Suprapubic skin (tissue), 4 donors: ENCODE measurements at regions not wholly inside any gene's neighbourhood (a gene's known extent, or its start where the extent isn't known, plus 50 kb on each side); places are given as distances from the start of the nearest gene placed in this dataset.
"Not testable (repeated sequence)": the region's sequence is repeated elsewhere in the genome, so short reads cannot be mapped to it uniquely, and the experiment has no call there.

Experiments used
- DNase-seq, 2 donors: peaks; one replicate each; pipeline ENCODE4 v3.0.0-alpha.2; 2019; ENCODE audit warnings: low spot score in 2 of 2
- H3K27ac ChIP-seq: fragments of 200-600 bp; sonication (generic); one replicate; pipeline ENCODE4 v1.5.1; 2019
- H3K27me3 ChIP-seq: fragments of 200-600 bp; sonication (generic); one replicate; pipeline ENCODE4 v1.5.1; 2019
- H3K36me3 ChIP-seq: fragments of 200-600 bp; sonication (generic); one replicate; pipeline ENCODE4 v1.5.1; 2019
- H3K4me1 ChIP-seq: fragments of 200-600 bp; sonication (generic); one replicate; pipeline ENCODE4 v1.5.1; 2019
- H3K4me3 ChIP-seq: fragments of 200-600 bp; sonication (generic); one replicate; pipeline ENCODE4 v1.5.1; 2019; ENCODE audit warnings: mild to moderate bottlenecking
- H3K9me3 ChIP-seq: fragments of 200-600 bp; sonication (generic); one replicate; pipeline ENCODE4 v1.5.1; 2019
- CTCF ChIP-seq, 2 donors: fragments of 200-600 bp in 1 of 2; fragments of 450-650 bp in 1 of 2; sonication (generic) in 1 of 2; IDR thresholded peaks; one replicate each; pipeline ENCODE4 v1.5.1; 2016 to 2019; ENCODE audit warnings: antibody characterized with exemption in 2 of 2, mild to moderate bottlenecking in 1 of 2, moderate library complexity in 1 of 2
- EP300 ChIP-seq: sonication (generic); formaldehyde crosslinking; IDR thresholded peaks from one replicate; pipeline ENCODE4 v1.6.1; 2017; ENCODE audit warnings: antibody characterized with exemption
- POLR2A ChIP-seq, 2 donors: fragments of 450-650 bp; IDR thresholded peaks; one replicate each; pipeline ENCODE4 v1.6.1; 2017; ENCODE audit warnings: antibody characterized with exemption in 2 of 2, mild to moderate bottlenecking in 2 of 2, moderate library complexity in 2 of 2
- POLR2AphosphoS5 ChIP-seq, 3 donors: sonication (generic); formaldehyde crosslinking; IDR thresholded peaks; one replicate each; pipeline ENCODE4 v1.6.1; 2017; ENCODE audit warnings: antibody characterized with exemption in 3 of 3
- WGBS: methylation state at CpG from one replicate; pipeline ENCODE4 v1.1.5; 2018; 5-methylcytosine and 5-hydroxymethylcytosine counted together

GRCh38 chr5:159802661-159803060, 113.6 kb upstream of the ADRA1B start:
- Histone ChIP-seq H3K4me3 (no peak overlapping the region), H3K4me1 (no peaks in the 10 kb centered on the region), H3K27ac (no peak overlapping the region), H3K27me3 (no peaks in the 10 kb centered on the region), H3K36me3 (no peaks in the 10 kb centered on the region), H3K9me3 (no peaks in the 10 kb centered on the region)
- 52% methylated on average over 1 of the region's 1 CpG for WGBS
- no peak for TF ChIP-seq POLR2A (IDR thresholded peaks at IDR 0.05)
- no peak for TF ChIP-seq EP300
- TF ChIP-seq POLR2AphosphoS5 (IDR thresholded peaks at IDR 0.05) = no peak
- TF ChIP-seq CTCF (IDR thresholded peaks at IDR 0.05) = no peak
- no peak for DNase-seq

- TF ChIP-seq EP300 (no peak), CTCF (IDR thresholded peaks at IDR 0.05) (no peak), POLR2AphosphoS5 (IDR thresholded peaks at IDR 0.05) (no peak), POLR2A (IDR thresholded peaks at IDR 0.05) (no peak)
- Histone ChIP-seq H3K4me1 (no peaks in the 10 kb centered on the region), H3K27me3 (no peaks in the 10 kb centered on the region), H3K4me3 (no peak overlapping the region), H3K36me3 (no peaks in the 10 kb centered on the region), H3K9me3 (no peaks in the 10 kb centered on the region), H3K27ac (no peak overlapping the region)
- 93% methylated on average over 1 of the region's 1 CpG for WGBS
- no peak for DNase-seq
These were observed 112.2 kb upstream of the ADRA1B start for GRCh38 chr5:159804121-159804520.

- H3K36me3 ChIP-seq = no peaks in the 10 kb centered on the region
- H3K27ac ChIP-seq = no peak overlapping the region
- H3K9me3 ChIP-seq = no peaks in the 10 kb centered on the region
- DNase-seq = peak in 1 of 2 donors; percentile 71
- no peaks in the 10 kb centered on the region for H3K4me1 ChIP-seq
- 29% methylated on average over 2 of the region's 2 CpGs for WGBS
- no peak overlapping the region for H3K4me3 ChIP-seq
- H3K27me3 ChIP-seq = no peaks in the 10 kb centered on the region
- TF ChIP-seq CTCF (IDR thresholded peaks at IDR 0.05) (no peak), POLR2A (IDR thresholded peaks at IDR 0.05) (no peak), POLR2AphosphoS5 (IDR thresholded peaks at IDR 0.05) (no peak)
These were observed 111.3 kb upstream of the ADRA1B start for GRCh38 chr5:159805021-159805420.

GRCh38 chr5:159807135-159807534, 109.1 kb upstream of the ADRA1B start:
- not testable (repeated sequence) for DNase-seq, H3K9me3 ChIP-seq, H3K4me1 ChIP-seq, H3K27me3 ChIP-seq, H3K36me3 ChIP-seq, H3K27ac ChIP-seq, H3K4me3 ChIP-seq
- WGBS = 84% methylated on average over 3 of the region's 3 CpGs

- 75% methylated on average over 2 of the region's 2 CpGs for WGBS
- H3K36me3 ChIP-seq = no peaks in the 10 kb centered on the region
- H3K27ac ChIP-seq = no peak overlapping the region
- DNase-seq = no peak
- H3K27me3 ChIP-seq = no peaks in the 10 kb centered on the region
- TF ChIP-seq CTCF (IDR thresholded peaks at IDR 0.05) (no peak), EP300 (no peak), POLR2A (IDR thresholded peaks at IDR 0.05) (no peak), POLR2AphosphoS5 (IDR thresholded peaks at IDR 0.05) (no peak)
- no peak overlapping the region for H3K4me3 ChIP-seq
- H3K4me1 ChIP-seq = no peaks in the 10 kb centered on the region
- H3K9me3 ChIP-seq = no peaks in the 10 kb centered on the region
These were observed 108.7 kb upstream of the ADRA1B start for GRCh38 chr5:159807586-159807985.

- TF ChIP-seq EP300 = no peak
- no peak for TF ChIP-seq POLR2A (IDR thresholded peaks at IDR 0.05)
- TF ChIP-seq CTCF (IDR thresholded peaks at IDR 0.05) = no peak
- no peak for TF ChIP-seq POLR2AphosphoS5 (IDR thresholded peaks at IDR 0.05)
- H3K27ac ChIP-seq = no peak overlapping the region
- no peaks in the 10 kb centered on the region for H3K36me3 ChIP-seq
- H3K4me3 ChIP-seq = no peak overlapping the region
- no peak for DNase-seq
- H3K4me1 ChIP-seq = no peaks in the 10 kb centered on the region
- no peaks in the 10 kb centered on the region for H3K27me3 ChIP-seq
- H3K9me3 ChIP-seq = no peaks in the 10 kb centered on the region
- WGBS = 91% methylated on average over 2 of the region's 2 CpGs
These were observed 104.6 kb upstream of the ADRA1B start for GRCh38 chr5:159811712-159812111.

GRCh38 chr5:159812759-159813158, 103.5 kb upstream of the ADRA1B start:
- not testable (repeated sequence) for H3K9me3 ChIP-seq, H3K4me1 ChIP-seq, H3K27ac ChIP-seq, H3K4me3 ChIP-seq, H3K27me3 ChIP-seq, DNase-seq, H3K36me3 ChIP-seq
- 96% methylated on average over 3 of the region's 3 CpGs for WGBS
